Upper lobe of left lung (tissue), 4 donors: ENCODE measurements at regions not wholly inside any gene's neighbourhood (a gene's known extent, or its start where the extent isn't known, plus 50 kb on each side); places are given as distances from the start of the nearest gene placed in this dataset.

ENCODE experiments used
- POLR2A ChIP-seq, 4 donors: fragments of 450-650 bp; IDR thresholded peaks; one replicate each; pipeline ENCODE4 v1.5.1; 2016 to 2017; ENCODE audit warnings: antibody characterized with exemption in 4 of 4, mild to moderate bottlenecking in 2 of 4
- POLR2AphosphoS5 ChIP-seq, 2 donors: sonication (generic); formaldehyde crosslinking; IDR thresholded peaks; one replicate each; pipeline ENCODE4 v1.5.1; 2017; ENCODE audit warnings: antibody characterized with exemption in 2 of 2
- TF ChIP-seq, protein P1 (sequence below), 6 experiments: fragments of 450-650 bp in 4 of 6; fragments of 200-600 bp in 2 of 6; sonication (generic) in 2 of 6; IDR thresholded peaks; one replicate each; pipeline ENCODE4 v1.5.1; 2016 to 2019; ENCODE audit warnings: antibody characterized with exemption in 6 of 6

DNA sequence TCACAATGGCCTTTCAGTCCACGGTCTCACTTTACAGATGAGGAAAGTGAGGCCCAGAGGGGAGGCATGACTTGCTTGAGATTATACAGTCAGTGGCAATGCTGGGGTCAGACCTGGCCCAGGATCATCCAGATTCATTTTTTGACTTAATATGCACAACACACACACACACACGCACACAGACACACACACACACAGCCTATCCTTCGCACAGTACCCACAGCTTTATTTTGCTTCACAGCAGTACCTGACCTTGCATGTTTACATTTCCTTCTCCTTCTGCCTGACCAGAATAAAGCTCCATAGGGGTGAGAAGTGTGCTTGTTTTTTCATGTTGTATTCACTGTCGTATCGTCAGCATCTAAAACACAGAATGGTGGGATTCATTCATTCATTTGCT is 79.8 kb downstream of the VEGFA start:
- TF ChIP-seq POLR2A (IDR thresholded peaks at IDR 0.05) (no peak), POLR2AphosphoS5 (IDR thresholded peaks at IDR 0.05) (no peak)
- TF ChIP-seq, protein P1, sequence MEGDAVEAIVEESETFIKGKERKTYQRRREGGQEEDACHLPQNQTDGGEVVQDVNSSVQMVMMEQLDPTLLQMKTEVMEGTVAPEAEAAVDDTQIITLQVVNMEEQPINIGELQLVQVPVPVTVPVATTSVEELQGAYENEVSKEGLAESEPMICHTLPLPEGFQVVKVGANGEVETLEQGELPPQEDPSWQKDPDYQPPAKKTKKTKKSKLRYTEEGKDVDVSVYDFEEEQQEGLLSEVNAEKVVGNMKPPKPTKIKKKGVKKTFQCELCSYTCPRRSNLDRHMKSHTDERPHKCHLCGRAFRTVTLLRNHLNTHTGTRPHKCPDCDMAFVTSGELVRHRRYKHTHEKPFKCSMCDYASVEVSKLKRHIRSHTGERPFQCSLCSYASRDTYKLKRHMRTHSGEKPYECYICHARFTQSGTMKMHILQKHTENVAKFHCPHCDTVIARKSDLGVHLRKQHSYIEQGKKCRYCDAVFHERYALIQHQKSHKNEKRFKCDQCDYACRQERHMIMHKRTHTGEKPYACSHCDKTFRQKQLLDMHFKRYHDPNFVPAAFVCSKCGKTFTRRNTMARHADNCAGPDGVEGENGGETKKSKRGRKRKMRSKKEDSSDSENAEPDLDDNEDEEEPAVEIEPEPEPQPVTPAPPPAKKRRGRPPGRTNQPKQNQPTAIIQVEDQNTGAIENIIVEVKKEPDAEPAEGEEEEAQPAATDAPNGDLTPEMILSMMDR (IDR thresholded peaks at IDR 0.05) = no peak
